ENCODE measurements at regions not wholly inside any gene's neighbourhood (a gene's known extent, or its start where the extent isn't known, plus 50 kb on each side); places are given as distances from the start of the nearest gene placed in this dataset.
"Not testable (repeated sequence)": the region's sequence is repeated elsewhere in the genome, so short reads cannot be mapped to it uniquely, and the experiment has no call there.

DNA sequence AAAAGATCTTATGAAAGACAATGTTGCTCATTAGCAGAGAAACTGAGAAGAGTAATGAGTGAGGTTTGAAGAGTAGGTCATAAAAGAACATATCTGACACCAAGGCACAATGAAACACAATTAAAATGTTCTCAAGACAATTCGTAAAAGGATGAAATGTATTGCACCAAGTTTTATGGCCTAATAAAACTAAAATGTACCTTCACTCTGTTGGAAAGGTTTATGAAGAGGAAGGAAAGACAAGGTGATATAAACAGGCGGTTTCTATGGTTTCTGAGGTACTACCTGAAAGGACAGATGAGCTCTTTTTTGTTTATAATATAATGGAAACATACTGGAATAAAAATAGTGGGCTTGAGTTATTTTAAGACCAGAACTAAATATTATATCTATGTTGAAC lies 821.3 kb downstream of the TAF11L14 start:
- intact Hi-C loops (cut with DNase I, micrococcal nuclease) = no loop called here
- no peak for TF ChIP-seq CTCF (IDR thresholded peaks at IDR 0.05)
- no peak for DNase-seq
- Histone ChIP-seq H3K4me1 (ENCODE audit: low read depth) (peaks cover 3% of the 10 kb centered on the region), H3K9me3 (no peaks in the 10 kb centered on the region), H3K36me3 (ENCODE audit: low read depth) (no peaks in the 10 kb centered on the region), H3K4me3 (no peak overlapping the region)
- ATAC-seq = peak; percentile 73

- DNase-seq (no peak), ATAC-seq (no peak)
- Histone ChIP-seq H3K36me3 (ENCODE audit: low read depth) (no peaks in the 10 kb centered on the region), H3K9me3 (no peaks in the 10 kb centered on the region), H3K4me3 (no peak overlapping the region), H3K4me1 (ENCODE audit: low read depth) (peaks cover 3% of the 10 kb centered on the region)
- TF ChIP-seq CTCF (IDR thresholded peaks at IDR 0.05) = no peak
- intact Hi-C loops (cut with DNase I, micrococcal nuclease) = no loop called here
Observed at GRCh38 chr5:18457255-18457654, 823.0 kb downstream of the TAF11L14 start.

DNA sequence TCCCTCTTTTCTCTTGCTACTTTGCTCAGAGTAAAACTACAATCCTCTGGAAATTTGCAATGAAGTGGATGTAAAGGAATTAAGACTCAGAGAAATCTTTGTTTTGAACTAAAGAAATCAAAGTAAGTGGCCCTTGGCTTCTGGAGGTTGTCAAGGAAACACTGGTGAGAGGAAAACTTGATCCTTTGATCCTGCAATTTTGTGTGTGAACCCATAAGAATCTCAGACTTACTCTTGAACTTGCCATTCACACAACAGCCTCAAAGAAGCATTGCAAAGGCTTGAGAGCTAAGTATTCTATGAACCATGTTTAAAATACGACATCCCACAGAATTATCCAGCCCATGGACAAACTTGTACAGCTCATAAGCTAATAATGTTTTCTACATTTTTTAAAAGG lies 827.5 kb downstream of the TAF11L14 start:
- no peak overlapping the region for H3K4me3 ChIP-seq
- ATAC-seq = no peak
- H3K9me3 ChIP-seq = no peaks in the 10 kb centered on the region
- no peaks in the 10 kb centered on the region for H3K36me3 ChIP-seq (ENCODE audit: low read depth)
- intact Hi-C loops (cut with DNase I, micrococcal nuclease) = no loop called here
- H3K4me1 ChIP-seq (ENCODE audit: low read depth) = no peaks in the 10 kb centered on the region
- no peak for TF ChIP-seq CTCF (IDR thresholded peaks at IDR 0.05)
- DNase-seq = no peak

DNA sequence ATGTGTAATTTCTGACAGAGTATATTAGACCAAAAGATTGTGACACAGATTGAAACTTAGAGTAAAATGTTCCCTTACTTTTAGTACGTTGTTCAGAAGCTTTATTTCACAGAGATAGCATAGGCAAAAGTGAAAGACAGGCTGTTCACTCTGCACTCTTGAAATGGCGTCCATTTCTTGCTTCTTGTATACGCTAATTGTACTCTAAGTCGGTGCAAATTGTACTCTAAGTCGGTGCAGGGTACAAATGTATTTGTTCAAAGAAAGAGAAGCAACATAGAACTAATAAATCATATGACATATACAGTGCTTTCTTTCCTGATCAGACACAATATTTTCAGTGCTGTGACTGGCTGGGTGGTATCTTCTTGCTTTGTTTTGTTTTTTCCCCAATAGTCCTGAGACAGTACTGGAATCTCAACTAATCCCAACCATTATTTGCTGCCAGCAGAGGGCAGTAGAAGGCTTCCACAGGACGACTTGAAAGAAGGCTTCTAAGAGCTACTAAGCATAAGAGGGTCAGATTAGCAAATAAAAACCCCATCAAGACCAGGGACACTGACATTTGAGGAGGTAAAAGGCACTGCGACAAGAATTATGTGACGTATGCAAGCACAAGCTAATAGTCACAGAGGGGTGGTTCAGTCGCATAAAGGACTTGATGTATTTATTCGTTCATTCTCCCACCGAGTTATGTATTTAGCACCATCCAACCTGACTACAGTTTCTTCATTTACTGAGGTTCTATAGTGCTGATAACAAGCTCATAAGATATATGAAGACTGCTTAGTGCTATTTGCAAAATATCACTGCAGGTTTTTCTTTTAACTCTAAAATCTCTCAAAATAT lies 831.8 kb downstream of the TAF11L14 start:
- no peak overlapping the region for H3K4me3 ChIP-seq
- intact Hi-C loops (cut with DNase I, micrococcal nuclease) = no loop called here
- DNase-seq (peak in 1 of 3 donors; percentile 84), ATAC-seq (no peak)
- no peaks in the 10 kb centered on the region for H3K36me3 ChIP-seq (ENCODE audit: low read depth)
- TF ChIP-seq CTCF (IDR thresholded peaks at IDR 0.05) = no peak
- no peaks in the 10 kb centered on the region for H3K4me1 ChIP-seq (ENCODE audit: low read depth)
- no peaks in the 10 kb centered on the region for H3K9me3 ChIP-seq

DNA sequence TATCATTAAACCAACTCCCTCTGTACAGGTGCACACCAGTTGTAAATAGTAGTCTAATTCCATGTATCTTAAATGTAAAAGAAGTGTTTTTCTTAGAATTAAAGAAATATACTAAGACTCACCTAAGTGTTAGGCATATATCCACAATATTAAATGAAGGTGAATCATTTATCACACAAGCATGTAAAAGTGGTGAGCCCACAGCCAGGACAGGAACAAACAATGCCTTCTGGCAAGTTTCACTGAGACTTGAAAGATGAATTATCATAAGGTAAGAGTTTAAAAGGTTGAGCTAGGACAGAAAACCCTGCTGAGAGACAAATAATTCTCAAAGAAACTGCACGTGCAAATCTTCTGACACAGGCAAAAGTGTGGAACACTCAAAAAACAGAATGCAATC lies 832.5 kb downstream of the TAF11L14 start:
- Histone ChIP-seq H3K4me3 (no peak overlapping the region), H3K4me1 (ENCODE audit: low read depth) (no peaks in the 10 kb centered on the region), H3K9me3 (no peaks in the 10 kb centered on the region), H3K36me3 (ENCODE audit: low read depth) (no peaks in the 10 kb centered on the region)
- no peak for ATAC-seq
- no peak for TF ChIP-seq CTCF (IDR thresholded peaks at IDR 0.05)
- DNase-seq = no peak
- intact Hi-C loops (cut with DNase I, micrococcal nuclease) = no loop called here

GRCh38 chr5:18471791-18472190 lies 837.5 kb downstream of the TAF11L14 start:
- intact Hi-C loops (cut with DNase I, micrococcal nuclease); H3K4me3 ChIP-seq; ATAC-seq; H3K9me3 ChIP-seq; DNase-seq; H3K4me1 ChIP-seq (ENCODE audit: low read depth); H3K36me3 ChIP-seq (ENCODE audit: low read depth): not testable (repeated sequence)
